ENCODE measurements at regions not wholly inside any gene's neighbourhood (a gene's known extent, or its start where the extent isn't known, plus 50 kb on each side); places are given as distances from the start of the nearest gene placed in this dataset.

GRCh38 chr1:34657266-34657665, 97.6 kb upstream of the GJB5 start:
- H3K27me3 ChIP-seq (ENCODE audit: control insufficient read depth in 2 of 2, insufficient read depth in 2 of 2, low read length in 2 of 2) = peaks cover 2 to 22% of the 10 kb centered on the region in 2 experiments; a peak in 2 of 5 replicates
- H2AFZ ChIP-seq (ENCODE audit: low read depth, low read length) = no peak overlapping the region
- H3K9me1 ChIP-seq (ENCODE audit: control insufficient read depth, insufficient read depth, low read length) = no peaks in the 10 kb centered on the region
- no peaks in the 10 kb centered on the region for H3K36me3 ChIP-seq (ENCODE audit: control insufficient read depth, insufficient read depth, low read length)
- in situ Hi-C loops (cut with MboI) = no loop called here
- ATAC-seq (no peak), DNase-seq (ENCODE audit: extremely low read depth in 1 of 4, low spot score in 3 of 4) (no peak), FAIRE-seq (no peak)
- no peak overlapping the region for H3K4me3 ChIP-seq
- H3K27ac ChIP-seq (ENCODE audit: extremely low read depth, low read depth, low read length) = no peak overlapping the region
- H3K9me3 ChIP-seq (replicated peaks; ENCODE audit: control insufficient read depth, insufficient read depth, low read depth, low read length) = no peaks in the 10 kb centered on the region
- CTCF ChIA-PET (ENCODE audit: low intra/inter-chr PET ratio) = no interaction called here
- H3K4me1 ChIP-seq (replicated peaks in 1 of 2; ENCODE audit: control insufficient read depth in 2 of 2, insufficient read depth in 2 of 2, low read length in 2 of 2) = no peaks in the 10 kb centered on the region
- H3K79me2 ChIP-seq (ENCODE audit: control insufficient read depth, insufficient read depth, low read length) = no peaks in the 10 kb centered on the region
- intact Hi-C loops (cut with micrococcal nuclease) = no loop called here
- no peak overlapping the region for H3K4me2 ChIP-seq (ENCODE audit: insufficient read depth, low read length)
- POLR2A ChIA-PET = interaction anchor here (0.6 to 0.8 kb wide), 3 partner anchors 21 to 1447 kb away, joined by 3 to 4 read pairs (median 3); no protein-coding TSS in a partner anchor
- H4K20me1 ChIP-seq (replicated peaks; ENCODE audit: control insufficient read depth, insufficient read depth, low read length) = no peaks in the 10 kb centered on the region
- BruUV-seq (replicated peaks) = no TSS peak
- H3K9ac ChIP-seq (ENCODE audit: insufficient read depth in 1 of 2, low read depth in 2 of 2, low read length in 2 of 2) = no peak overlapping the region
- no peak for TF ChIP-seq NFIX (CRISPR knock-in tag; IDR thresholded peaks at IDR 0.05; ENCODE audit: low read depth)
- no peak for TF ChIP-seq ZNF197 (CRISPR knock-in tag; IDR thresholded peaks at IDR 0.05; ENCODE audit: low read depth)
- TF ChIP-seq HDAC3 (IDR thresholded peaks at IDR 0.05; ENCODE audit: borderline replicate concordance, partially characterized antibody) = no peak
- TF ChIP-seq WHSC1 (IDR thresholded peaks at IDR 0.05; ENCODE audit: low read length) = no peak
- TF ChIP-seq, protein P1, sequence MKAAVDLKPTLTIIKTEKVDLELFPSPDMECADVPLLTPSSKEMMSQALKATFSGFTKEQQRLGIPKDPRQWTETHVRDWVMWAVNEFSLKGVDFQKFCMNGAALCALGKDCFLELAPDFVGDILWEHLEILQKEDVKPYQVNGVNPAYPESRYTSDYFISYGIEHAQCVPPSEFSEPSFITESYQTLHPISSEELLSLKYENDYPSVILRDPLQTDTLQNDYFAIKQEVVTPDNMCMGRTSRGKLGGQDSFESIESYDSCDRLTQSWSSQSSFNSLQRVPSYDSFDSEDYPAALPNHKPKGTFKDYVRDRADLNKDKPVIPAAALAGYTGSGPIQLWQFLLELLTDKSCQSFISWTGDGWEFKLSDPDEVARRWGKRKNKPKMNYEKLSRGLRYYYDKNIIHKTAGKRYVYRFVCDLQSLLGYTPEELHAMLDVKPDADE (conservative IDR thresholded peaks at IDR 0.05; ENCODE audit: control insufficient read depth, low read depth, low read length) = no peak
- TF ChIP-seq YY1 (IDR thresholded peaks at IDR 0.05; ENCODE audit: borderline replicate concordance in 1 of 3, control insufficient read depth in 1 of 3, extremely low read depth in 1 of 3, insufficient read depth in 3 of 3, insufficient read length in 1 of 3, insufficient replicate concordance in 2 of 3, low read depth in 1 of 3, low read length in 2 of 3) = no peak
- TF ChIP-seq, protein P2, sequence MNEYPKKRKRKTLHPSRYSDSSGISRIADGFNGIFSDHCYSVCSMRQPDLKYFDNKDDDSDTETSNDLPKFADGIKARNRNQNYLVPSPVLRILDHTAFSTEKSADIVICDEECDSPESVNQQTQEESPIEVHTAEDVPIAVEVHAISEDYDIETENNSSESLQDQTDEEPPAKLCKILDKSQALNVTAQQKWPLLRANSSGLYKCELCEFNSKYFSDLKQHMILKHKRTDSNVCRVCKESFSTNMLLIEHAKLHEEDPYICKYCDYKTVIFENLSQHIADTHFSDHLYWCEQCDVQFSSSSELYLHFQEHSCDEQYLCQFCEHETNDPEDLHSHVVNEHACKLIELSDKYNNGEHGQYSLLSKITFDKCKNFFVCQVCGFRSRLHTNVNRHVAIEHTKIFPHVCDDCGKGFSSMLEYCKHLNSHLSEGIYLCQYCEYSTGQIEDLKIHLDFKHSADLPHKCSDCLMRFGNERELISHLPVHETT (CRISPR knock-in tag; conservative IDR thresholded peaks at IDR 0.05 in 1 of 2, IDR thresholded peaks at IDR 0.05 in 1 of 2) = no peak
- TF ChIP-seq CTBP1 (IDR thresholded peaks at IDR 0.05; ENCODE audit: borderline replicate concordance) = no peak
- no peak for TF ChIP-seq ZNF518B (CRISPR knock-in tag; IDR thresholded peaks at IDR 0.05)
- TF ChIP-seq RFX5 (IDR thresholded peaks at IDR 0.05; ENCODE audit: low read depth, low read length) = no peak
- TF ChIP-seq ZFP91 (CRISPR knock-in tag; IDR thresholded peaks at IDR 0.05) = no peak
- no peak for TF ChIP-seq ZNF311 (CRISPR knock-in tag; IDR thresholded peaks at IDR 0.05)
- TF ChIP-seq MYBL2 (IDR thresholded peaks at IDR 0.05; ENCODE audit: low read depth) = no peak
- TF ChIP-seq MYBL2 (CRISPR knock-in tag; IDR thresholded peaks at IDR 0.05; ENCODE audit: borderline replicate concordance) = no peak
- TF ChIP-seq ZBED1 (IDR thresholded peaks at IDR 0.05) = no peak

Data from K562 (cell line).